KOPT-K1 (cell line): ENCODE measurements at regions not wholly inside any gene's neighbourhood (a gene's known extent, or its start where the extent isn't known, plus 50 kb on each side); places are given as distances from the start of the nearest gene placed in this dataset.
"Not testable (repeated sequence)": the region's sequence is repeated elsewhere in the genome, so short reads cannot be mapped to it uniquely, and the experiment has no call there.

Experiments
- H3K27ac ChIP-seq: fragments of 200-600 bp; sonication (generic); 2 replicates; pipeline ENCODE4 v1.5.1; 2016; ENCODE audit warnings: antibody characterized with exemption, mild to moderate bottlenecking, low read depth, low read length; ENCODE audit not compliant: poor library complexity, severe bottlenecking
- H3K36me3 ChIP-seq: fragments of 200-600 bp; sonication (generic); 2 replicates; pipeline ENCODE4 v1.5.1; 2017; ENCODE audit warnings: antibody characterized with exemption, mild to moderate bottlenecking, low read length, moderate library complexity; ENCODE audit not compliant: insufficient read depth
- H3K9me3 ChIP-seq: fragments of 200-600 bp; sonication (generic); 2 replicates; pipeline ENCODE4 v1.5.1; 2017; ENCODE audit warnings: antibody characterized with exemption, low read length, mild to moderate bottlenecking; ENCODE audit not compliant: insufficient read depth, poor library complexity, severe bottlenecking

GRCh38 chrX:46029777-46030176 is 515.4 kb downstream of the ZNF674 start:
- no peaks in the 10 kb centered on the region for H3K36me3 ChIP-seq
- H3K9me3 ChIP-seq: no peaks in the 10 kb centered on the region
- no peak overlapping the region for H3K27ac ChIP-seq

GRCh38 chrX:46016296-46016695 is 528.9 kb downstream of the ZNF674 start:
- Histone ChIP-seq H3K9me3 (no peaks in the 10 kb centered on the region), H3K27ac (no peak overlapping the region), H3K36me3 (no peaks in the 10 kb centered on the region)

- no peaks in the 10 kb centered on the region for H3K9me3 ChIP-seq
- no peak overlapping the region for H3K27ac ChIP-seq
- H3K36me3 ChIP-seq: no peaks in the 10 kb centered on the region
These were observed 529.6 kb downstream of the ZNF674 start for GRCh38 chrX:46015653-46016052.

- H3K27ac ChIP-seq: no peak overlapping the region
These were observed 552.7 kb downstream of the ZNF674 start for GRCh38 chrX:45992402-45993123.

GRCh38 chrX:45986971-45987370 is 558.2 kb downstream of the ZNF674 start:
- Histone ChIP-seq H3K27ac (no peak overlapping the region), H3K36me3 (no peaks in the 10 kb centered on the region), H3K9me3 (no peaks in the 10 kb centered on the region)

More at GRCh38 chrX:45992402-45993123, 552.7 kb downstream of the ZNF674 start:
- Histone ChIP-seq H3K9me3 (no peaks in the 10 kb centered on the region), H3K36me3 (no peaks in the 10 kb centered on the region)

- Histone ChIP-seq H3K27ac (no peak overlapping the region), H3K9me3 (no peaks in the 10 kb centered on the region), H3K36me3 (no peaks in the 10 kb centered on the region)
These were observed 559.1 kb downstream of the ZNF674 start for GRCh38 chrX:45986081-45986480.

GRCh38 chrX:45982958-45983727 is 562.1 kb downstream of the ZNF674 start:
- H3K9me3 ChIP-seq, H3K27ac ChIP-seq, H3K36me3 ChIP-seq: not testable (repeated sequence)

GRCh38 chrX:45980726-45981125 is 564.5 kb downstream of the ZNF674 start:
- Histone ChIP-seq H3K36me3 (no peaks in the 10 kb centered on the region), H3K27ac (no peak overlapping the region), H3K9me3 (no peaks in the 10 kb centered on the region)

GRCh38 chrX:45975633-45976032 is 569.6 kb downstream of the ZNF674 start:
- Histone ChIP-seq H3K9me3 (no peaks in the 10 kb centered on the region), H3K36me3 (no peaks in the 10 kb centered on the region), H3K27ac (no peak overlapping the region)

- H3K9me3 ChIP-seq: no peaks in the 10 kb centered on the region
- H3K36me3 ChIP-seq: no peaks in the 10 kb centered on the region
- no peak overlapping the region for H3K27ac ChIP-seq
These were observed 572.6 kb downstream of the ZNF674 start for GRCh38 chrX:45972636-45973035.

GRCh38 chrX:45959567-45959966 is 585.7 kb downstream of the ZNF674 start:
- Histone ChIP-seq H3K27ac (no peak overlapping the region), H3K9me3 (no peaks in the 10 kb centered on the region)

GRCh38 chrX:45956191-45956870 is 588.9 kb downstream of the ZNF674 start:
- Histone ChIP-seq H3K9me3 (no peaks in the 10 kb centered on the region), H3K27ac (no peak overlapping the region), H3K36me3 (no peaks in the 10 kb centered on the region)

More at GRCh38 chrX:45959567-45959966, 585.7 kb downstream of the ZNF674 start:
- no peaks in the 10 kb centered on the region for H3K36me3 ChIP-seq

- Histone ChIP-seq H3K36me3 (no peaks in the 10 kb centered on the region), H3K9me3 (no peaks in the 10 kb centered on the region), H3K27ac (no peak overlapping the region)
These were observed 589.6 kb downstream of the ZNF674 start for GRCh38 chrX:45955661-45956060.

- Histone ChIP-seq H3K36me3 (no peaks in the 10 kb centered on the region), H3K27ac (no peak overlapping the region), H3K9me3 (no peaks in the 10 kb centered on the region)
These were observed 591.2 kb downstream of the ZNF674 start for GRCh38 chrX:45954026-45954425.

GRCh38 chrX:45952030-45952429 is 593.2 kb downstream of the ZNF674 start:
- Histone ChIP-seq H3K36me3 (no peaks in the 10 kb centered on the region), H3K9me3 (no peaks in the 10 kb centered on the region), H3K27ac (no peak overlapping the region)
